Activated effector memory CD4-positive, alpha-beta T cell treated with anti-CD3 and anti-CD28 coated beads, Interleukin-2, amount 50 U/mL, for 16 hours (primary cell): ENCODE measurements at regions not wholly inside any gene's neighbourhood (a gene's known extent, or its start where the extent isn't known, plus 50 kb on each side); places are given as distances from the start of the nearest gene placed in this dataset.

Experiments used
- DNase-seq: peaks from one replicate; pipeline ENCODE4 v3.0.0-alpha.2; 2020

DNA sequence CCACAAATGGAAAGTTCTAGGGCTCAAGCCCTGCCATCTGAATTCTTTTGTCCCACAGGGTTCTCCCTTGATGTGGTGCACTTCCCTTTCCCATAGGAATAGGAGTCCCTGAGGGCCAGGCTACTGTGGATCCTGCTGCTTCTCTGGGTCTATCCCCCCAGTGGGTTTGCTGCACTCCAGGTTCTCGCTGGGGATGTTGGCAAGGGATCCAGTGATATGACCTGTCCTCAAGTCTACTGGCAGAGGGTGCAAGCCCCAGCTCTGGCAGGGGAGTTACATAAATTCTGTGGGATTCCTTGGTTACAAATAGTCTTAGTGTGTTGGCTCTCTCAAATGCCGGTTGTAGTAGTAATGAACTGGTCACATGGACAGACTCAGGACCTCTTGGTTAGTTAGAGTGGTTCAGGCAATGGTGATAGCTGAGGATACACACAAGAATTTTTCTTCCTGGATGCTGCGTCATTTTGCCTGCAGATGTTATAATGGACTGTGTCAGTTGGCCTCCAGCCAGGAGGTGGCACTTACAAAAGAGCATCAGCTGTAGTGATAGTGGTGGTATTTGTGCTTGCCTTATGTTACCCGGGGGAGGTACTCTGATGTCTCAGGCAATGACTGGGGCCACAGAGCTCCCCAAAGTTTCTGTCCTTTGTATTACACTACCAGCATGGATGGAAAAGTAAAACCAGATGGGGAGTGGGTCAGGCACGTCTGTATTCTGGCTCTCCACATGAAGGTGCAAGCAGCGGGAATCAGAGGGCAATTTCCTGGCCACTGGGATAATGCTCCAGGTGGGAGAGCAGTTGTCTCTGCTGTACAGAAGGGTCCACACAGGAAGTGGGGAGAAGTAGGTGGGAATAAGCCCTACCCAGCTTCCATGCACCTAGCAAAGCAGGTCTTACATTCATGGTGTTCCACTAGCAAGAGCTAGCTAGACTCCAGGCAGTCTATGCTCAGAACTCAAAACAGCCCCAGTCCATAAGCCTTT lies 267.9 kb downstream of the SOX11 start:
- no peak for DNase-seq

- DNase-seq = no peak
Observed at GRCh38 chr2:5967506-5967905, 275.3 kb downstream of the SOX11 start.

GRCh38 chr2:5969303-5969702 lies 277.1 kb downstream of the SOX11 start:
- no peak for DNase-seq

DNA sequence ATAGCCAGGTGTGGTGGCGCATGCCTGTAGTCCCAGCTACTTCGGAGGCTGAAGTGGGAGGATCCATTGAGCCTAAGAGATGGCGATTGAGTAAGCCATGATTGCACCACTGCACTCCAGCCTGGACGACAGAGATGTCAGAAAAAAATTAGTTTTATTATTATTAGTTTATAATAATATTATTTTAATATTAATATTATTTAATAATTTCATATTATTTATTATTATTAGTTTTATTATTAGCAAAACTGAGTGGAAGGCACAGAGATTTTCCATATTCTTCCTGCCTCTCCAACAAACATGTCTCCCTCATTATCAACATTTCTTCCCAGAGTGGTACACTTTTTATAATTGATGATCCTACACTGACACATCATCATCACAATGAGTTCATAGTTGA lies 278.2 kb downstream of the SOX11 start:
- DNase-seq = no peak

DNA sequence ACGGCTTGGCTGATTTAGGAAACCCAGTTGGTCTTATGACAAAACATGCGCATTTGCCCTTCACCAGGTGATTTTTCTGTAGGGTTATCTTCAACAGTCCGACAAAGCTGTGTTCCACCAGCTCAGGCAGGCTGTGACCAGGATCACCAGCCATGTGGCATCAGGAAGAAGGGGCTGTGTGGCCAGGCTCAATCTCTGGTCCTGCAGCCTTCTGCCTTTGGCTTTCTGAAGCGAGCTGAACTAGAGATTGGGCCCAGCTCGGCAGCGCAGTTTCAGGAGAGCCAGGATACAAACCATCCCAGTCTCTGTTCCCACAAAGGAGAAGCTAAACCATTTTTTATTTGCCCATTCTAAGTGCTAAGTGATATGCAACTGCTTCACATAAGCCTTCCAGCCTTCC lies 282.3 kb downstream of the SOX11 start:
- no peak for DNase-seq

DNA sequence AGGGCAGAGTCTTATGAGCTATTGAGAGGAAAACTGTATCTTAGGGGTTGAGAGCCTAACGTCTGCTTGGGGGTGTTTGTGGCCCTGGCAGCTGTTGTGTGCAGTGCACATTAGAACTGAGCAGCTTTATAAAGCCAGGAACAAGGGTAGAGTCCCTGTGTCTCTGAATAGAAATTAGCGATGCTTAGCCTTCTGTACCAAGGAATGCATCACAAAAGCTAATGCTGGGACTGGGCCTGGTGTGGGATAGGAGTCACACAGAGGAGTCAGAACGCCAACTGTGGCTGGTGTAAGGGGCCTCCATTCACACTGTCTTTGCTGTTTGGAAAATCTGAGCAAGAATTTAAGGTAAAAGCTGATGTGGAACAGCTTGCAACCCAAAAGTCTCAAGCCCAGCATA lies 283.2 kb downstream of the SOX11 start:
- no peak for DNase-seq

DNA sequence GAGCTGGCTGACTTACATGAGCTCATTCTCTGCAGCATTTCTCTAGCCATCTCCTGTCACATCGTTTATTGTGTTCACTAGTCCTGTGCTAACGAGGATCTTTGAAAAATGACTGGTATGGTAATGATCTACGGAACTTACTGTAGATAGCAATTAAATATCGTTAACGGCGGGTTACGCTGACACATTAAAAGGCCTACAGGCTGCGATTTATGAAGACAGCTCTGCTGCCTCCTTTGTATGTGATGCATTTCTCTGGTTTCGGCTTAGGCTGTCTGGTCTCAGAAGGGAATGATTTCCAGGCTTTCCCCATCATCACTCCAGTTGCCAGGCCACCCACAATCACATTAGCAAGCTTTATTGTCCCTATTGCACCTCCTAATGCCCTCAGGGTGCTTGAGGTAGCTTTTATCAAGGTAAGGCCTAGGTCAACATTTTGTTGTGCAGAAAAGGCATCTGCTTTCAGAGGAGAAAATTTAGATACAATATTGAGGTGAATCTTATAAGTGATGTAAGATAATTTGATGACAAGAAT lies 284.4 kb downstream of the SOX11 start:
- DNase-seq = no peak

GRCh38 chr2:5977477-5977876 lies 285.3 kb downstream of the SOX11 start:
- no peak for DNase-seq

GRCh38 chr2:5978131-5978751 lies 286.1 kb downstream of the SOX11 start:
- DNase-seq = no peak

- no peak for DNase-seq
Observed at GRCh38 chr2:5980450-5981190, 288.4 kb downstream of the SOX11 start.

- DNase-seq = no peak
Observed at GRCh38 chr2:5982193-5982902, 290.2 kb downstream of the SOX11 start.

DNA sequence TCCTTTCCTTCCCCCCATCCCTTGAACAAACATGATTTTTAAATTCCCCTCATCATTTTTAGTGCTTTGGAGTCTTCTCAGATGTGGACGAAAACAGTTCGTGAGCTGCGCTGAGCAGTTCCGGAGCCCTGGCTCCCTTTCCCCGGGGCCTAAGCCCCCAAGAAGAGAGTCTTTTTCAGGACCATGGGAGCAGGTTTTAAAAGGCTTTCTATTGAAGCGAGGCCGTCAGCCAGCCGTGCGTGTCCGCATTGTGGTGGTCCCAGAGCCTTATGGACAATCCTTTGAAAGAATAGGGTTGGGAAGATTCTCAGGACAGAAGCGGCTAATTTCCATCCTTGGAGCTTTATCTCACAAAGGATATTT lies 290.7 kb downstream of the SOX11 start:
- no peak for DNase-seq

- no peak for DNase-seq
Observed at GRCh38 chr2:5983511-5984272, 291.5 kb downstream of the SOX11 start.

GRCh38 chr2:5984273-5984655 lies 292.1 kb downstream of the SOX11 start:
- DNase-seq = no peak

DNA sequence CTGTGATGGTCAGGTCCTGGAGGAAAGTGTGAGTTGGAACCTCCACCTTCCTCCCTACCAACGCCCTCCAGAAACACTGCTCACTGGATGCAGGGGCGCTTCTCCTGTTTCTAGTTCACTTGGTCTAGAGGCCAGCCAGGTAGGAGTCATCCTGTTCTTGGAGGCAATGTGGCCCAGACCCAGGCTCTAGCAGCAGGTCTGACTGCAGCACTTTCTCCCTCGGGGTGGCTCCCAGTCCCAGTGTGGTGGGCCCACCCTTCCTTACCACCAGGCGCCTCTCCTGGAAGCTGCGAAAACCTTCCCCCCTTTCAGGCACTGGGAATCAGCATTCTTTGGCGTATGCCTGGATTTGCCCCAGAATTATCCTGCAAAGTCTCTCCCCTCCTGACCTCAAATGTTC lies 292.8 kb downstream of the SOX11 start:
- DNase-seq = no peak

DNA sequence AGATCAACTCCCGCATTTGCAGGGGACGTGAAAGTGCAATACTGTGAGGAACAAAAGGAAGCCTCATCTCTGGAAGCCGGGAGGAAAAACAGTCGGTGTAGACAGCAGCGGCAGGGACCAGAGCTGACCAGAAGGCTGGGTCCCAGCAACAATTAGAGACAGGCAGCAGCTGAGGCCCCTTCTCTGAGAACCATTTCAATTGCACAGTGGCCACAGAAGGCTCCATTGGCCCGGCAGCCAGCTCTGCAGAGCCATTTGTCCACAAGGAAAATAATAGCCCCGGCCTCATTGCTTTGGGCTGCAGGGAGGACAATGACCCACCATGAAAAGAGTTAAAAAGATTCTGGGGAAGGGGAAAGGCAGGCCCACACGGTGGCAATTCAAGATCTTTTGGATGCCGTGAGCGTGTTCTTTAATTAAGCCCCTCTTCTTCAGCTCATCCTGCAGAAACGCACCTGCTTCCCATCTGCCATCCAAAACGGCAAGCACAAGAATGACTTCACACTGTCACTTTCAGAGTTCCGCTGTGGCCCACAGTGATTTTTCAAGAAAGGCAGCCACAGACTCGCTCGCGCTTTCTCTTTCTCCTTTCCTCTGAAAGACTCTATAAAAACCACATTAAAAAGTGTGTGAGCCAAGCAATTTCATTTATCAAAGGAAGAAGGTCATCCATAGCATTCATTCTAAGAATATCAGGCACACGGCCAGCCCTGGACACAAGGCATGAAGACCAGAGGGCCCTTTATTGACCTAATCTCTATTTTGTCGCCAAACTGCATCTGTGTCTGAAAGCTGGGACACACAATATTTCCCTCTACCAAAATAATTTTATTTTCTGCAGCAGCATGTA lies 293.6 kb downstream of the SOX11 start:
- DNase-seq = no peak

GRCh38 chr2:5986801-5987787 lies 294.9 kb downstream of the SOX11 start:
- no peak for DNase-seq

DNA sequence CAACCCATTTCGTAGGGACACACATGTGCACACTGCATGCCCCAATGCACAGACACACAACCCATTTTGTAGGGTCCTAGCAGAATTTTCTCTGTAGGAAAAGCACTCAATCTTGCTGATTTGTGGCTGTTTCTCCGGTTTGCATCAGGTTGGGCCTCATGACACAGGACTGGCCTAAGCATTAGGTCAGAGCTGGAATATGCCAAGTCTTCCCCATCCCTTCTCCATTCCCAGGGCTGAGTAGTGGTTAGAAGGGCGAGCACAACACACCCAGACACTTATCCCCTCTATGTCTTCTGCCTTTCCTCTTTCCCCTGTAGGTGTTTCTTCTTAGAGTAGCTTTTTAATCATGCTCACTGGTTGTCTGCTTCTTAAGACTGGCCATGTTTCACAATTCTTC lies 295.9 kb downstream of the SOX11 start:
- DNase-seq = no peak

DNA sequence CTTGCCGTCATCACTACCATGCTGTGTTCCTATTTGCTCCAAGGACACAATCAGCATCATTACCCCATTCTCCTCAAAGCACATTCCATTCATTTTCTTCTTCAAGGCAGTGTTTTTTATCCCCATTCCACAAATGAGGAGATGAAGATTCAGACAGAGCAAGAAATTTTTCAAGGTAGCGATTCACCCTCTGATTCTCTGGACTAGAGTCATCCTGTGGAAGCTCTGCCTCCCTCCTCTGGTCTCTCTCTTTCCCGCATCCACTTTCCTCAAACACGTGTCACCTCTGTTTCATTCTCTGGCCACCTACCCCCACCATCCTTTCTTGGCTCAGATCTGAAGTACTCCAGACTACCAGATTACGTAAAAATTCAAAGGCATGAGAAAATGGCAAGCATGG lies 297.9 kb downstream of the SOX11 start:
- DNase-seq = no peak
